MM.1S (cell line): ENCODE measurements at regions not wholly inside any gene's neighbourhood (a gene's known extent, or its start where the extent isn't known, plus 50 kb on each side); places are given as distances from the start of the nearest gene placed in this dataset.

ENCODE experiments used
- DNase-seq: peaks from one replicate; pipeline ENCODE4 v3.0.0-alpha.2; 2015
- H2AFZ ChIP-seq: fragments of 300-600 bp; sonication (generic); 2 replicates; pipeline ENCODE4 v1.6.0; 2016; ENCODE audit warnings: antibody characterized with exemption, low read length
- H3F3A ChIP-seq: fragments of 300-600 bp; sonication (generic); 2 replicates; pipeline ENCODE4 v1.6.1; 2016; ENCODE audit warnings: mild to moderate bottlenecking, antibody characterized with exemption, low read length, moderate library complexity, mixed read lengths; ENCODE audit not compliant: insufficient read depth
- H3K27ac ChIP-seq: fragments of 300-600 bp; sonication (generic); 2 replicates; pipeline ENCODE4 v1.5.1; 2016; ENCODE audit warnings: mild to moderate bottlenecking, low read length
- H3K27me3 ChIP-seq: fragments of 300-600 bp; sonication (generic); replicated peaks from 2 replicates; pipeline ENCODE4 v1.6.0; 2016; ENCODE audit warnings: low read length; ENCODE audit not compliant: insufficient read depth
- H3K36me3 ChIP-seq: fragments of 300-600 bp; sonication (generic); replicated peaks from 2 replicates; pipeline ENCODE4 v1.6.1; 2016; ENCODE audit warnings: mild to moderate bottlenecking, low read length, mixed read lengths; ENCODE audit not compliant: insufficient read depth
- H3K4me1 ChIP-seq: fragments of 300-600 bp; sonication (generic); 2 replicates; pipeline ENCODE4 v1.6.1; 2016; ENCODE audit warnings: low read length, mixed read lengths
- H3K4me2 ChIP-seq: fragments of 300-600 bp; sonication (generic); 2 replicates; pipeline ENCODE4 v1.6.0; 2016; ENCODE audit warnings: low read depth, low read length
- H3K4me3 ChIP-seq: fragments of 300-600 bp; sonication (generic); 2 replicates; pipeline ENCODE4 v1.5.1; 2016; ENCODE audit warnings: low read length, mixed read lengths
- H3K79me2 ChIP-seq: fragments of 300-600 bp; sonication (generic); 2 replicates; pipeline ENCODE4 v1.6.1; 2016; ENCODE audit warnings: mixed run types, low read length, mixed read lengths
- H3K9ac ChIP-seq: fragments of 300-600 bp; sonication (generic); 2 replicates; pipeline ENCODE4 v1.6.1; 2016; ENCODE audit warnings: low read length, mixed read lengths
- H3K9me2 ChIP-seq: fragments of 300-600 bp; sonication (generic); replicated peaks from 2 replicates; pipeline ENCODE4 v1.6.1; 2016; ENCODE audit warnings: mild to moderate bottlenecking, low read length, mixed read lengths; ENCODE audit not compliant: insufficient read depth
- H3K9me3 ChIP-seq: fragments of 300-600 bp; sonication (generic); replicated peaks from 2 replicates; pipeline ENCODE4 v1.6.1; 2016; ENCODE audit warnings: mild to moderate bottlenecking, low read length, mixed read lengths; ENCODE audit not compliant: insufficient read depth
- H4K20me1 ChIP-seq: fragments of 300-600 bp; sonication (generic); 2 replicates; pipeline ENCODE4 v1.6.1; 2016; ENCODE audit warnings: mild to moderate bottlenecking, low read length, moderate library complexity, mixed read lengths; ENCODE audit not compliant: insufficient read depth
- EZH2 ChIP-seq: fragments of 300-600 bp; sonication (generic); optimal IDR thresholded peaks from 2 replicates; pipeline ENCODE3; 2017; ENCODE audit warnings: low read depth, mild to moderate bottlenecking, antibody characterized with exemption, low read length, mixed read lengths
- EZH2phosphoT487 ChIP-seq: fragments of 300-600 bp; sonication (generic); IDR thresholded peaks from 2 replicates; pipeline ENCODE4 v1.6.1; 2018; ENCODE audit warnings: antibody characterized with exemption, low read length
- TF ChIP-seq, protein P1 (sequence below): fragments of 300-600 bp; sonication (generic); IDR thresholded peaks from 2 replicates; pipeline ENCODE4 v1.5.1; 2016; ENCODE audit warnings: antibody characterized with exemption, low read length, mixed read lengths

DNA sequence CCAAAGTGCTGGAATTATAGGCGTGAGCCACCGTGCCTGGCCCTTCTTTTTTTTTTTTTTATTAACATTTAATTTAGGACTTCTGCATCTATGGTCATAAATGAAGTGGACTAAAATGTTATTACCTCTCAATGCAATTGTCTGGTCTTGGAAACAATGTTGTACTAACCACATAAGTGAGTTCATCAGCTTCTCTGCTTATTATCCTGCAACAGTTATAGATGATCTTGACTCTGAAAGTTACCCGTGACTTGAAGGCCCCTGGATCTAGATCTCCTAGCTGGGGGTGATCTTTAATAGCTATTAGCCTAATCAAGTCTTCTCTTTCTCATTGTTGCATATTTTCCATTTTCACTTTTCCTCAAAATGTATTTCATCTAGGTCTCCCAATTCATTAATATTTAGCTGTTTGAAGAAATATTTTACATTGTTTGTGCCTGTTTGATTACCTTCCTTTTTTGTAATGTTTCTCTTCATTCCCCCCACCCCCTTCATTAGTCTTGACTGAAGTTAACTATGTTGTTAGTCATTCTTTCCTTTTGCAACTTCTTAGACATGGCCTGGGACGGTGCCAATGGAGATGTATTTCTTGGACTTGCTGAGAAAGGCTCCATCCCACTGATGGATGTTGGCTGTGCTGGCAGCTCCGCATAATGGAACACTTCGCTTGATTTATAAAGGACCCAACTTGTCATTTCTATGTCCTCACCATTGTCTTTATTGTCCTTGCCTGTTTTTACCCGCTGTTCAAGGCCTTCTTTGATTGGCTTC lies 141.6 kb upstream of the RIOK3 start:
- Histone ChIP-seq H3K9ac (no peak overlapping the region), H3K4me1 (peaks cover 15% of the 10 kb centered on the region), H2AFZ (no peak overlapping the region), H3K79me2 (no peaks in the 10 kb centered on the region), H3K4me2 (no peak overlapping the region), H3K9me2 (no peaks in the 10 kb centered on the region), H3K9me3 (no peaks in the 10 kb centered on the region), H3K27me3 (no peaks in the 10 kb centered on the region), H4K20me1 (no peaks in the 10 kb centered on the region), H3K36me3 (no peaks in the 10 kb centered on the region), H3K27ac (no peak overlapping the region), H3K4me3 (no peak overlapping the region), H3F3A (no peaks in the 10 kb centered on the region)
- DNase-seq: no peak
- no peak for TF ChIP-seq EZH2phosphoT487
- TF ChIP-seq, protein P1, sequence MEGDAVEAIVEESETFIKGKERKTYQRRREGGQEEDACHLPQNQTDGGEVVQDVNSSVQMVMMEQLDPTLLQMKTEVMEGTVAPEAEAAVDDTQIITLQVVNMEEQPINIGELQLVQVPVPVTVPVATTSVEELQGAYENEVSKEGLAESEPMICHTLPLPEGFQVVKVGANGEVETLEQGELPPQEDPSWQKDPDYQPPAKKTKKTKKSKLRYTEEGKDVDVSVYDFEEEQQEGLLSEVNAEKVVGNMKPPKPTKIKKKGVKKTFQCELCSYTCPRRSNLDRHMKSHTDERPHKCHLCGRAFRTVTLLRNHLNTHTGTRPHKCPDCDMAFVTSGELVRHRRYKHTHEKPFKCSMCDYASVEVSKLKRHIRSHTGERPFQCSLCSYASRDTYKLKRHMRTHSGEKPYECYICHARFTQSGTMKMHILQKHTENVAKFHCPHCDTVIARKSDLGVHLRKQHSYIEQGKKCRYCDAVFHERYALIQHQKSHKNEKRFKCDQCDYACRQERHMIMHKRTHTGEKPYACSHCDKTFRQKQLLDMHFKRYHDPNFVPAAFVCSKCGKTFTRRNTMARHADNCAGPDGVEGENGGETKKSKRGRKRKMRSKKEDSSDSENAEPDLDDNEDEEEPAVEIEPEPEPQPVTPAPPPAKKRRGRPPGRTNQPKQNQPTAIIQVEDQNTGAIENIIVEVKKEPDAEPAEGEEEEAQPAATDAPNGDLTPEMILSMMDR: no peak
- no peak for TF ChIP-seq EZH2

DNA sequence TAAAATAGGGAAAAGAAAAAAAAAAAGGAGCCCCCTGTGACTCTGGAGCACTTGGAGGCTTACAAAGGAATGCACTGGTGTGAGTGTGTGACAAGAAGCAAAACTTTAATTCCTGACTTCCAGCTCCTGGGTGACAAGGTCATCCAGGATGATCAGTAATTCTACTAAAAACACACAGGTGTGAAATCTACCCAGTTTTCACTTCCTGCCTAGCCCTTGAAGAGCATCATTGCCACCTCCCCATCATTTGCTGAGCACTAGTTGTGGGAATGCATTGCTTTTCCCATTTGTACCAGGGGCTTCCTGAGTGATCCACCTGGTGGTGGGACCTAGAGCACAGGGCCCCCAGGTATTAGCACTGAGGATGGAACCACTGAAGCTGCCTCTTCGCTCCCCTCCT lies 139.7 kb upstream of the RIOK3 start:
- H3F3A ChIP-seq: no peaks in the 10 kb centered on the region
- H3K36me3 ChIP-seq: no peaks in the 10 kb centered on the region
- H4K20me1 ChIP-seq: no peaks in the 10 kb centered on the region
- DNase-seq: no peak
- no peak overlapping the region for H3K4me2 ChIP-seq
- H2AFZ ChIP-seq: no peak overlapping the region
- H3K27me3 ChIP-seq: no peaks in the 10 kb centered on the region
- H3K9ac ChIP-seq: no peak overlapping the region
- no peak overlapping the region for H3K27ac ChIP-seq
- H3K79me2 ChIP-seq: no peaks in the 10 kb centered on the region
- H3K4me1 ChIP-seq: peaks cover 7% of the 10 kb centered on the region
- no peak overlapping the region for H3K4me3 ChIP-seq
- H3K9me3 ChIP-seq: no peaks in the 10 kb centered on the region
- TF ChIP-seq, protein P1: no peak
- TF ChIP-seq EZH2phosphoT487 (no peak), EZH2 (no peak)
- no peaks in the 10 kb centered on the region for H3K9me2 ChIP-seq

DNA sequence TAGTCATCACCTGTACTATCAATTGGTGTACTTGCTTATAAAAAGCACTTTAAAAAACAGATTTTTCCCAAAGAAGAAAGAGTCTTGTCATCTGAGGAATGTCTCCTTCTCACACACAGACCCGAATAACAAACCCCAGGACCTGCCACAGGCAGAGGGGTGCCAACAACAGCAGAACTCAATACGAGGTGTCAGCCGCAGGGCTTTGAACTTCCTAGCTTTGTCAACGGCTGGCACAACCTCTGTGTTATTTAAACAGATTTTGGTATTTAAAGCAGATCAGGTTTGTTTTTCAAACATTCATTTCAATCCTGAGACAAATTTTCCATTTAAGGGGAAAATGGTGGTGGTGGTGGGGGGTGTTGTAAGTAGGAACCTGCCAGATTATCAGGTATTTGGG lies 138.4 kb upstream of the RIOK3 start:
- no peaks in the 10 kb centered on the region for H3K79me2 ChIP-seq
- no peaks in the 10 kb centered on the region for H3K9me2 ChIP-seq
- H3K27ac ChIP-seq: no peak overlapping the region
- no peak overlapping the region for H3K4me3 ChIP-seq
- H3K4me1 ChIP-seq: peaks cover 7% of the 10 kb centered on the region
- H3K9ac ChIP-seq: no peak overlapping the region
- no peak for DNase-seq
- H3K4me2 ChIP-seq: no peak overlapping the region
- H3K36me3 ChIP-seq: no peaks in the 10 kb centered on the region
- TF ChIP-seq EZH2 (no peak), EZH2phosphoT487 (no peak)
- TF ChIP-seq, protein P1: no peak
- no peaks in the 10 kb centered on the region for H3K27me3 ChIP-seq
- no peaks in the 10 kb centered on the region for H3F3A ChIP-seq
- no peaks in the 10 kb centered on the region for H4K20me1 ChIP-seq
- no peak overlapping the region for H2AFZ ChIP-seq
- no peaks in the 10 kb centered on the region for H3K9me3 ChIP-seq
